Mesenteric fat pad (tissue), 1 donor: ENCODE measurements at regions not wholly inside any gene's neighbourhood (a gene's known extent, or its start where the extent isn't known, plus 50 kb on each side); places are given as distances from the start of the nearest gene placed in this dataset.
"Not testable (repeated sequence)": the region's sequence is repeated elsewhere in the genome, so short reads cannot be mapped to it uniquely, and the experiment has no call there.

ENCODE experiments used
- DNase-seq: peaks from one replicate; pipeline ENCODE4 v3.0.0-alpha.2; 2020; ENCODE audit warnings: low spot score
- donor health status: DM: yes; HTN: yes; CAD: no.

DNA sequence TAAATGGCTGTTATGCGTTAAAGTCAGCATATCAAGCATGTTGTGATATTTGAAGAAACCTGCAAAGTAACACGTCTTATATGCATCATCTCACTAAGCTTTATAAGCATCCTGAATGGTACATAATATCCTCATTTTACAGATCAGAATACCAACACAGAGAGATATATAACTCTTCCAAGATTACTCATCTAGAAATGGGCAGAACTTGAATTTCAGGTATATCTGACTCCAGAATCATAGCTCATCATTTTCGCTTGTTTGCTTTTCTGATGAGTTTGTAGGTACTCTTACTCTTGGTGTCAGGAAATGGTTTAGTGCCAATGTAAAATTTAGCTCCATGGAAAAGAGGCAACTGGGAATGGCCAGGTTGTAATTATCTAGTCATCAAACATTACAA lies 232.3 kb upstream of the ANKH start:
- DNase-seq = no peak

DNA sequence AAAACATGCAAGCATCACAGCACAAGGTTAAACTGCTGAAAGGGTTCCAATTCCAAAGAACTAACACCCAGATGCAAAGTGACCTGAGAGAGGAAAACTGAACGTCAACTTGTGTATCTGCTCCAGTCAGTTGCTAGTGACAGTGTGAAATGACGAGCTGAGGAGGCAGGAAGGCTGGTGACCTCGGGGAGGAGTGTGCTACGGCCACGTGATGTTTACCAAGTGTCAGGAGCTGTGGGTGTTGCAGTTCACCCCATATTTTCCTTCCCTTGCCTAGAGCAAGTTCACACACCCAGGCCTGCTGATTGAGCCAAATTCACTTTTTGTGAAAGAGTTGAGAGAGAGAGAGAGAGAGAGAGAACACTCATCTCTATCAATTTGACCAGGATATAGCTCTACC lies 231.6 kb upstream of the ANKH start:
- DNase-seq = no peak

DNA sequence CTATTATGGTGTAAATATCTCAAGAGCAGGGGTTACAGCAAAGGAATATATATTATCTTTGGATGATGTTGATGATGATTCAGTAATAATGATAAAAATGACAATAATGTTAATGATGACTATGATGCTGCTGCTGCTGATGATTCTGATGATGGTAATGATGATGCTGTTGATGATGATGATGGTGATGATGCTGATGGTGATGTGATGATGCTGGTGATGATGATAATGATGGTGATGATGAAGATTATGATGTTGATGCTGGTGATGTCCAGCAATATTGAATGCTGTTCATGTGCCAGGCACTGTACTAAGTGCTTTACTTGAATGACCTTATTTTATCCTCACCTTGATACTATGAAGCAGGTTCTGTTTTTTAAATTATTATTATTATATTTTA lies 226.0 kb upstream of the ANKH start:
- no peak for DNase-seq

DNA sequence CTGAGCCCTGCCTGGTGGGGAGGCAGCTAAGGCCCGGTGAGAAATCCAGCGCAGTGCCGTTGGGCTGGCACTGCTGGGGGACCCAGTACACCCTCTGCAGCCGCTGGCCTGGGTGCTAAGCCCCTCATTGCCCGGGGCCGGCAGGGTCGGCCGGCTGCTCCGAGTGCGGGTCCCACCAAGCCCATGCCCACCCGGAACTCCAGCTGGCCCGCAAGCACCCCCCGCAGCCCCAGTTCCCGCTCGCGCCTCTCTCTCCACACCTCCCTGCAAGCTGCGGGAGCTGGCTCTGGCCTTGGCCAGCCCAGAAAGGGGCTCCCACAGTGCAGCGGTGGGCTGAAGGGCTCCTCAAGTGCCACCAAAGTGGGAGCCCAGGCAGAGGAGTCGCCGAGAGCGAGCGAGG lies 225.1 kb upstream of the ANKH start:
- DNase-seq = not testable (repeated sequence)

DNA sequence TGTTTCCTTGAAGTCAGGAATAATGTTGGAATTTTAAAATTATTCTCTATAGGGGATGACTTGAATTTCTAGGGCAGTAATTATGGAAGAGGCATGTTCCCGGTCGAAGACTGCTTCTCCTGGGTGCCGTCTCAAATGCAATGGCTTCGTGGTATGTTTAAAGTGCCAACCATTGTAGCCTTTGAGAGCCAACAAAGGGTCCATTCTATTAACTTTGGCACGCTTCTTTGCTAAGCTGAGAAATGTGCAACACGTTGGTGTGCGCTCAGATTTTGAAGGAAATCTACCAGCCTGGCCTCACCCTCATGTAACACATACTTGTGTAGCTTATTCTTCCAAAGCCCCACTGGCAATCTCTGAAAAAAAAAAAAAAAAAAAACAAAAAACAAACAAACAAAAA lies 221.2 kb upstream of the ANKH start:
- no peak for DNase-seq

DNA sequence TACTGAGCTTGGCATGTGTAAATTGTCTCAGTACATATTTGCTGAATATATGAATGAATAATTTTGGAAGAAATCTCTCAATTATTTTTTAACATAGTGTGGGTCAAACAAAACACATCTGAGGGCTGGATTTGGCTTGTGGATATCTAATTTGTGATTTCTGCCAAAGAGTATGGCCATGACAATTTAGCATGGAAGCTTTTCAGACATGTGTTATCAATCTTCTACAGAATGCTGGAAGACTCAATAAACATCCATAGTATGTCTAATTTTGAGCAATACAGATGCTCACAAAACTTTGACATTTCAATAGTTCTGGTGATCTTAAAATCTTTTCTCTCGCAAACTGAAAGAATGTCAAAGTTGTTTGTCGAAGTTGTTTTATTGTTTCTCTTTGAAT lies 214.1 kb upstream of the ANKH start:
- DNase-seq = no peak

DNA sequence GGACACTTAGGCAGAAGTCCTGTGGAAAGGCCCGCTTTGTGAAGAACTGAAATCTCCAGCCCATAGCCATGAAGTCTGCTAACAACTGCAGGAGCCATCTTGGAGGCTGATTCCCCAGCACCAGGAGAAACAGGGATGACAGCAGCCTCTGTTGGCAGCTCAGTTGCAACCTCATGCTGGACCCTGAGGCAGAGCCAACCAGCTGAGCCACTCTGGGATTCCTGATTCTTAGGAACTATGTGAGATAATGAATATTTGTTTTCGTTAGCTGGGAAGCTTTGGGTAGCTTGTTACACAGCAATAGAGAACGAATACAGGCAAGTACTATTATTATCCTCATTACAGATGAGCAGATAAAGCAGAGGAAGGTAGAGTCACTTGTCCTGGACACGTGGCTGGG lies 210.5 kb upstream of the ANKH start:
- DNase-seq = no peak

DNA sequence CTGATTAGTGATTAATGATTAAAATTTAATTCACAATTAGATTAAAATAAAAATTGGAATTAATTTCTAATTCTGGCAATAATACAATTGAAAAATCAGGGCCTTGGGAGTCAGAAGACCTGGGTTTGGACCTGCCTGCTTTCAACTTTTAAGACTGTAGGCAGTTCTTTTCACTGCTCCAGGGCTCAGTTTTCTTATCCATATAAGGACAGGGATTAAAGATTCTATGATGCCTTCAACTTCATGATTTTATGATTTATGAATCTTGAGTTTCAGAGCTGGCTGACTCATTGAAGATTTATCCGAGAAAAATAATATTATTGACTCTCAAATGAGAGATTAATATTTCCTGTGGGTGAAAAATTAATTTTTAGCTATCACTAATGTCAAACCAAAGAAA lies 208.6 kb upstream of the ANKH start:
- DNase-seq = no peak

DNA sequence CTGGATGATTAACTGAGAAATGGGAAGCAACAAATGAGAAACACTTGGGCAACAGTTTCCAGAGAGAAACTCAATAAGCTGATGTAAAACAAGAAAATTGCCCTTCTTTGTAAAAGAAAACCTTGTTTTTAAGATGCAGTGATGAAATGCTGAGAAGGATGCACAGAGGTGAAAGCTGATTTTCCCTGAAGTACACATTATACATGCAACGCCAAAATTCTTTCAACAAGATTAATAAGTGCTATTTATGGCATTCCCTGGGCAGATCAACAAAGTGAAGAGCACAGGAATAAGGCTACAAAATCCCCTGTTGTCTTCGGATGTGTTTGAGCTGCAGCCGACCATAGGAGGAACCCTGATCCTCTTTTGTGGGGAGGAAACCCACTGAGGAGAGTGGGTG lies 208.0 kb upstream of the ANKH start:
- DNase-seq = no peak

DNA sequence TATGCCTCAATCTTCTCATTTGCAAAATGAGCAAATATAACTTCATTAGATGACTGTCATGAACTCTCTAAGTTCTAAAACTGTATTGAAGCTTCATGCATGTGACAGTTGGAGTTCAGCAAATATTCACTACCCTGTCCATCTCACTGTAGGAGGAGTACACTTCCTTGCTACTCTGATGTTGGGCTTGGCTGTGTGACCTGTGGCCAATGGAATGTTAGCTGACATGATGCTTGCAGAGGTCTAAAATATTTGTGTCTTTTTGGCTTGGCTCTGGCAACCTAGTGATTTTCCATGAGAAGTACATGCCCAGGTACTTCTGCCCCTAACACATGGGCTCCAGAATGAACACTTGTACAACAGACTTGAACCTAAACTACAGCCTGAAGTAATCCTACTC lies 203.1 kb upstream of the ANKH start:
- no peak for DNase-seq

DNA sequence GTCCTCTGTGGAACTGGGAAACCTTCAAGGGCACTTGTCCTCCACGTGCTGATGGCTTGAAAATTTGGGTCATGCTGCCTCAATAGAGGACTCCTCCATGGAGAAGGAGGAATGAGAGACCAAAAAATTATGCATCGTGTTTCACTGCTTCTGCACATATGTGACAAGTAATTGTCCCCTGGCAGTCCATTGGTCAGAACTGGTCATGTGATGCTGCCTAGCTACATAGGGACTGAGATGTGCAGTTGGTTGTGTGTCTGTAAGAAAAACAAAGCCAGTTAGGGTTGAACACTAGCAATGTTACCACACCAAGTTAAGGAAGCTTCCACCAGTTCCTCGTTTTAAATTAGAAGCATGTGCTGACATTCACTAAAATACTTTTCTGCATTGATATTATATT lies 201.9 kb upstream of the ANKH start:
- DNase-seq = no peak

DNA sequence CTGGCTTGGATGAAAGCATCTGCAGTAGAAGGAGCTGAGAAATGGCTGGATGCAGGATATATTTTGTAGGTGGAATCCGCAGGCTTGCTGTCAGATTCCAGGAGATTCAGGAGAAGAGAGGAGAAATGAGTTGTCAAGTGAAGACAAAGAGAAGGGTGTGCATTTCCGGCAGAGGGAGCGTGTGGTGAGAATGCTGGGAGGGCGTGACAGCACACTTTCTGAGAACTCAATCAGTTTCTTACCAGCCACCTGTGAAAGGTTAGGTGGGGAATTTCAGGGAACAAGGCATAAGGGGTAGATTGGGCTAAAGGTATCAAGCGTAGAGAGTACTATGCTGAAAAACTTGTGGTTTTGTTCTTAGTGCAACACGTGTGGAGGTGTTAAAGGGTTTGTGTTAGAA lies 199.3 kb upstream of the ANKH start:
- no peak for DNase-seq

DNA sequence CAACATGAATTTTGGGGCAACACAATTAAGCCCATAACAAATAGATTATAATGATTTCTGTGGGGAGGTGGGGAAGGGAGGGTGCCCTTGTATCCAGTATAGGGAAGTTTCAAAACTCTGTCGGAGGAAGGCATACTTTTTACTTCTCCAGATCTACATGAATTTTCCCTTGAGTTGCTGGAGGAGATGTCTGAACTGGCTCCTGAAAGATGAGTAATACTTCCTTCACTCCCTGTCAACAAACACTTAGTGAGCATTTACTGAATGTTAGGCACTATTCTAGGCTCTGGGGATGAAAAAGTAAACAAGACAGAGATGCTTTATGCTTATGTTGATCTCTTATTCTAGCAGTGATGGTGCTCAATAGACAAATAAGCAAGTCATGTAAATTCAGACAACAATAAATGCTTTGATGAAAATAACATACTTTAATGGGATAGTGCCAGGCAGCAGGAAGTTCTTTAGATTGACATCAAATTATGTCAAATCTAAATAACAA lies 197.9 kb upstream of the ANKH start:
- DNase-seq = no peak

DNA sequence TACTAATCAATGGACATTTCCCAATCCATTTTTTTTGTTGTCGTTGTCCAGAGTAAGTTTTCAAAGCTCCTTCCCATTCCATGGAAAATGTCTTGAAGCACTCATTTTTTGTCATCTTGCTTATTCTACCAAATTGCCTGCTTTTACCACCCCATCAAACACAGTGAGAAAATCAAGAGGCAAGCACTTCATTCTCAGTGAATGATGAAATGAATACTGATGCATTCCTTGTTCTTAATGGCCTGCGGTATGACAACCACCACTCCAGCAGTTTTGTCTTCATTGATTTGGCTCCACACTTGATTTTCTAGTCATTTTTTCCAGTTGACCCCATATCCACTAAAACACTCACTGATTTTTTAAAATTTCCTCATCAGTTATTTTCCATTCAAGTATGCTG lies 193.5 kb upstream of the ANKH start:
- DNase-seq = no peak

DNA sequence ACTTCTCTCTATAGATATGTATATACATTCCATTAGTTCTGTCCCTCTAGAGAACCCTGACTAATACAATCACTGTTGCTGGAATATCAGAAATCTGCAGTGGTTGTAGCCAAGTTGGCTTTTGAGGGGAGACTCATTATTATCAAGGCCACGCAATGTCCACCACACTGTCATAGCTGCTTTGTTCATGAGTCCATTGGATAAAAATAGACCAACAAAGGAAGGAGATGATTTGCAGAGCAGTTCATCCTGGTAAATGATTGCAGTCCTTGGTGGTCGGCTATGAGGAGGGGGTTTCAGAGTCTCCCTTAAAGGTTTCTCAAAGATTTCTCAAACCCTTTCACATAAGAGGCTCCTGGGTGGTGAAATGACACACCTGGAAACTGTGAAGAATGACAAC lies 192.8 kb upstream of the ANKH start:
- no peak for DNase-seq

DNA sequence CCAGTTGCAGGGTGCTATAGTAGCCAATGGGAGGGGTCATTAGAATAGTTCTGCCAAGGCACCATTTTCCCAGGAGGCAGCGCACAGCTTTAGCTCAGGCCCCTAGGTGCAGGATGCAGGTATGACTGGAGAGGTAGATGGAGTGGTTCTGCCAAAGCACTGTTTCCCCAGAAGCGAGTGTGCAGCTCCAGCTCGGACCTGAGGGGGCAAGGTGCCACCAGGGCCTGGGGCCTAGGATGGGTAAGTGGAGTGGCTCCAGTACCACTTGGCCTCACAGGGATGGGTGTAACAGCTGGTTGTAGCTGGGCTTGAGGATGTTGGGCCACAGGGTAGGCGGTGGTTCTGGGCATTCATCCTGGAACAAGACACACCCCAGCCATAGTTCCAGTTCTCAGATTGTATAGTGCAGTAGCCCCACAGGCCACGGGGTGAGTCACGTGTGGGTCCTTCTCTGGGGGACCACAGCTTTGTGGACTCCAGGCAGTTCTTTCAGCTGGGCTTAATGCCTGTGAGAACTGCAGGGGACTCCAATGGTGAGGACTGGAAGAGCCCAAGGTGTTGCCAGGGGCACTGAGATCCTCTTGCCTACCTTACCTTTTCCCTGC lies 185.5 kb upstream of the ANKH start:
- DNase-seq = no peak

DNA sequence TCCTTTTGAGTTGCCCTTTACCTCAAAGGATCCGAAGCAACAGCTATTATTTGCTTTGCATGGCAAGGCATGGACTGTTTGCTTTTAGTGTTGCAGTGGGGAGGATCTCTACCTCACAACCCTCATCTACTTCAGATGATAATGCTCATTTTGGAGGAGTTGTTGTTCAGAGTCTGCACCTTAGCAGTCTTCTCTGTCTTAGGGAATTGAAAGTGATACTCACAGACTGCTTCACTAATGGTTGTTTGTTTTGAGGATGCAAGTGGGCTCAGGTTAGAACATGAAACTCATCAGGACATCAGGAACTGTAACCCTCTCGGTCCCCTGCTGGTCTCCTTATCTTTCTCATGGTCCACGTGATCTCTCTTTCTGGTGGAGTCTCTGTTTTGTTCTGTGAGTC lies 172.9 kb upstream of the ANKH start:
- no peak for DNase-seq

DNA sequence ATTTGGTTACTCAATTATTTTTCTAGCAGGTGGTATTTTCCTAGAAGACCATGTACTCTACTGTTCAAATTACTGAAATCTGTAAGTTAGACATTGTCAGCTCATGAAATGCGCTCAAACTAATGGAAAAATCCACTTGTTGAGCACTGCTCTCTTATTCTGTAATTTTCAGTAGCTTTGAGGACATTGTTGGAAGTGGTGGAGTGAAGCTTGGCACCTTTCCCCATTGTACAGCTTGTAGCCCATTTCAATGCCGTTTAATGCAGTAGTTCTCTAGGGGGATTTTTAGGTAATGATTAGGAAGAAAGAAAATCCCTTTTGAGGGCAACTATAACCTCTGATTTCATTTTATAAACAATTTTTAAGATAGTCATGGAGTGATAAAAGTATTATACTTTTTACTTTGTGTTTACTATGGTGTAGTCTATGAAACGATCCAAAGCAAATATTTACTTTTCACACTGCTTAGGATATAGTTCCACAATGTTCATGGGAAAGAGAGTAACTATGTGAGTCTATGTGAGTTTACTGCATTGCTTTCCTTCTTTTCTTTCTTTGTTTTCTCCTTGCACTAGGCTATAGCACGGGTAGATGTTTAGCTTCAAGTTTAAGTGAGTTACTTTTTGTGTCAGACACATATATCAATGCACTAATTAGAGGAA lies 165.8 kb upstream of the ANKH start:
- no peak for DNase-seq

DNA sequence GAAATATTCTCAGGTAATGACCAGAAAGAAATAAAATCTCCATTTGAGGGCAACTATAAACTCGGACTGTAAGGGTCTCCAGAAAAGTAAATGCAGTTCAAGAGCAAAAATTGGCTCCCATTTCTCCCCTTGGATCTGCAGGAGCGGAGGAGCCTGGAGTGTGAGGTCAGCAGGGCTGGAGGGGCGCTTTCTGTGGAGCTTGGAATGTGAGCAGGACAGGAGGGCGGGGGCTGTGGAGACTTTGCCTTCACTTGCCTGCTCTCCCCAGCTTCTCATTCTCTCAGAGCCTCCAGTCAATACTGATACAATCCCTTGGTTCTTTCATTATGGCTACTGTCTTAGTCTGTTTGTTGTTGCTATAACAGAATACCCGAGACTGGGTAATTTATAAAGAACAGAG lies 162.8 kb upstream of the ANKH start:
- DNase-seq = no peak

DNA sequence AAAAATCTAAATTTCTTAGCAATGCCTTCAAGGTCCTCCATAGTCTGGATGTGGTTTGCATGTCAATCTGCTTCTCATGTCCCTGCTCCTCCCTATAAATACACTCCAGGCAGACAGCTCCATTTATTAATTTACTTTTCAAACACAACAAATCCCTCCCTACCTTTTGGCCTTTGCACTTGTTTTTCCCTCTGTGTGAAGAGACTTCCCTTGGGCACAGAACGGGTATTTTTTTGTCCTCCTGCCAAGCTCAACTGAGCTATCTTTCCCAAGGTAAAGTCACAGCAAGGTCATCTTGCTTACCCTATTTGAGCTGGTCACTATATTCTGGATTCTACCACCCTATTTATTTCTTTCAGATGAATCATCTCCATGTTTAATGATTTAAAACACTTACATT lies 159.6 kb upstream of the ANKH start:
- DNase-seq = no peak

DNA sequence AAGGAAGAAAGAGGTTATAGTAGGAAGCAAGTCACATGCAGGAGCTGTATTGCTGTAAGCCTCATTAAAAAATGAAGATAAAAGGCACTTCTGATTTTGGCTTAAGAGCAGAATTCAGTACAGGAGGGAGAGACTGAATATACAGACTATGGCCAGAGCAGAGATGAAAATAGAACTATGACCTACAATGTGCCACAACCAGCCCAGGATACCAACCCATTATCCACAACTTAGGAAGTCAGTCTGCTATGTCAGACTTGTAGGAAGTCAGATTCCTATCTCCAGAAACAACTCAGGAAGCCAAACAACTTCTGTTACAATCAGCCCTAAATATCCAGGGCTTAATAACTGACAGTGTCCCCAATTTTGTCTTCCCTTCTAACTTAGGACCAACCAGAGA lies 156.2 kb upstream of the ANKH start:
- DNase-seq = no peak

DNA sequence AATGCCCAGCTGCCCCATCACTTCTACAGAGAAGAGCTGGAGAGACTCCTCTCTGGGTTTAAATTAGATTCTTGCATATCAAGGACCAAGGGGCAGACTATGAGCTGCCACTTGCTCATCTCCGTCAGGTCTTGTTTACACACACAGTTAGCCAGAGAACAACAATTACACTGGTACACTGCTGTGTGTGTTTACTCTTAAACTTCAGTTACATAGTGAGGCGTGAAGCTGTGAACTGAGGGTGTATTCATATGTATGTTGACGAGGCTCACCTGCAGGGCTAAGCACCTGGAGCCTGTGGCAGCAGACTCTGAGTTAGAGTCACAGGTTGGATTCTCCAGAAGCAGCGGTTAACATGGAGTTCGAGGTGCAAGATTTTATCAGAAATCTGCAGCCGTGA lies 155.4 kb upstream of the ANKH start:
- no peak for DNase-seq
